Mammary epithelial cell (primary cell): ENCODE measurements at regions not wholly inside any gene's neighbourhood (a gene's known extent, or its start where the extent isn't known, plus 50 kb on each side); places are given as distances from the start of the nearest gene placed in this dataset.

ENCODE experiments used
- CTCF ChIP-seq, 2 donors: IDR thresholded peaks in 1 of 2; conservative IDR thresholded peaks in 1 of 2; 2 replicates each; pipeline ENCODE4 v1.5.1; 2011 to 2012; ENCODE audit warnings: inconsistent platforms in 2 of 2, low read length in 2 of 2, mild to moderate bottlenecking in 2 of 2, control low read depth in 1 of 2, low read depth in 1 of 2; ENCODE audit not compliant: insufficient read depth in 1 of 2; ENCODE audit errors: extremely low read depth in 1 of 2
- EZH2 ChIP-seq: IDR thresholded peaks from 2 replicates; pipeline ENCODE4 v1.6.1; 2012; ENCODE audit warnings: low read length, inconsistent platforms, borderline replicate concordance

GRCh38 chr6:144696610-144697368 lies 411.7 kb downstream of the UTRN start:
- TF ChIP-seq CTCF (conservative IDR thresholded peaks at IDR 0.05 in 1 of 2, IDR thresholded peaks at IDR 0.05 in 1 of 2; ENCODE audit: extremely low read depth in 1 of 2, insufficient read depth in 1 of 2, low read depth in 1 of 2, low read length in 2 of 2) (no peak), EZH2 (no peak)
